Lower lobe of right lung (tissue), 2 donors: ENCODE measurements at regions not wholly inside any gene's neighbourhood (a gene's known extent, or its start where the extent isn't known, plus 50 kb on each side); places are given as distances from the start of the nearest gene placed in this dataset.

Experiments used
- ATAC-seq, 2 donors: fragments of 200-7000 bp; cut with Tn5 transposase; one replicate each; pipeline ENCODE4 v1.9.1; 2020 to 2022; ENCODE audit warnings: mild to moderate bottlenecking in 2 of 2, moderate library complexity in 2 of 2
- DNase-seq: peaks from one replicate; pipeline ENCODE4 v3.0.0-alpha.2; 2020
- H3K27ac ChIP-seq: fragments of 200-600 bp; one replicate; pipeline ENCODE4 v1.8.0; 2022
- H3K27me3 ChIP-seq: fragments of 200-600 bp; one replicate; pipeline ENCODE4 v1.8.0; 2022; ENCODE audit warnings: low read depth
- H3K36me3 ChIP-seq: fragments of 200-600 bp; one replicate; pipeline ENCODE4 v1.8.0; 2022; ENCODE audit warnings: mild to moderate bottlenecking
- H3K4me1 ChIP-seq: fragments of 200-600 bp; one replicate; pipeline ENCODE4 v1.8.0; 2022
- H3K4me3 ChIP-seq: fragments of 200-600 bp; one replicate; pipeline ENCODE4 v1.8.0; 2022; ENCODE audit warnings: mild to moderate bottlenecking
- H3K9me3 ChIP-seq: fragments of 200-600 bp; one replicate; pipeline ENCODE4 v1.8.0; 2022
- intact Hi-C: fragments of 100-400 bp; cut with DNase I; formaldehyde crosslinking; loops from one replicate; pipeline ENCODE4 v1.11.0; 2022
- TF ChIP-seq, protein P1 (sequence below): fragments of 200-600 bp; IDR thresholded peaks from one replicate; pipeline ENCODE4 v1.8.0; 2022; ENCODE audit warnings: antibody characterized with exemption, mild to moderate bottlenecking
- donor health status: DM: no; HTN: yes; CAD: no; lungs with severe emphysema.

DNA sequence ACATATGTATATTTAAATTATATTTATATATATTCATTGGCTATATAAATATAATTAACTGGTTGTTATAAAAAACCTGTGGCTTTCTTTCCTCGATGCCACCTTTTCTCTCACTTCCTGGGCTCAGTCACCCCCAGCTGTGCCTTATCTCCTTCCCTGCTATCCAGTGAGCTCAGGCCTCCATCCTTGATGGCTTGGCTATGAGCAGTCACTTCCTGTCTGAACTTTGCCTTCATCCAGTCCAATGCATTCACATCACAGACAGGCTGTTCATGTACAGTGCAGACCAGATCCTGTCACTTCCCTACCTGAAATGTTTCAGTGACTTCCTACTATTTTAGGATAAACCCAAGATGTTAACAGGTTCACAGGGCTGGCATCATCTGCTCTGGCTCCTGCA lies 115.3 kb upstream of the PRB2 start:
- Histone ChIP-seq H3K36me3 (no peaks in the 10 kb centered on the region), H3K27ac (no peak overlapping the region), H3K9me3 (no peaks in the 10 kb centered on the region), H3K4me3 (no peak overlapping the region), H3K27me3 (no peaks in the 10 kb centered on the region), H3K4me1 (no peaks in the 10 kb centered on the region)
- no peak for ATAC-seq
- intact Hi-C loops, result no loop called here
- no peak for DNase-seq
- TF ChIP-seq, protein P1, sequence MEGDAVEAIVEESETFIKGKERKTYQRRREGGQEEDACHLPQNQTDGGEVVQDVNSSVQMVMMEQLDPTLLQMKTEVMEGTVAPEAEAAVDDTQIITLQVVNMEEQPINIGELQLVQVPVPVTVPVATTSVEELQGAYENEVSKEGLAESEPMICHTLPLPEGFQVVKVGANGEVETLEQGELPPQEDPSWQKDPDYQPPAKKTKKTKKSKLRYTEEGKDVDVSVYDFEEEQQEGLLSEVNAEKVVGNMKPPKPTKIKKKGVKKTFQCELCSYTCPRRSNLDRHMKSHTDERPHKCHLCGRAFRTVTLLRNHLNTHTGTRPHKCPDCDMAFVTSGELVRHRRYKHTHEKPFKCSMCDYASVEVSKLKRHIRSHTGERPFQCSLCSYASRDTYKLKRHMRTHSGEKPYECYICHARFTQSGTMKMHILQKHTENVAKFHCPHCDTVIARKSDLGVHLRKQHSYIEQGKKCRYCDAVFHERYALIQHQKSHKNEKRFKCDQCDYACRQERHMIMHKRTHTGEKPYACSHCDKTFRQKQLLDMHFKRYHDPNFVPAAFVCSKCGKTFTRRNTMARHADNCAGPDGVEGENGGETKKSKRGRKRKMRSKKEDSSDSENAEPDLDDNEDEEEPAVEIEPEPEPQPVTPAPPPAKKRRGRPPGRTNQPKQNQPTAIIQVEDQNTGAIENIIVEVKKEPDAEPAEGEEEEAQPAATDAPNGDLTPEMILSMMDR, result no peak

DNA sequence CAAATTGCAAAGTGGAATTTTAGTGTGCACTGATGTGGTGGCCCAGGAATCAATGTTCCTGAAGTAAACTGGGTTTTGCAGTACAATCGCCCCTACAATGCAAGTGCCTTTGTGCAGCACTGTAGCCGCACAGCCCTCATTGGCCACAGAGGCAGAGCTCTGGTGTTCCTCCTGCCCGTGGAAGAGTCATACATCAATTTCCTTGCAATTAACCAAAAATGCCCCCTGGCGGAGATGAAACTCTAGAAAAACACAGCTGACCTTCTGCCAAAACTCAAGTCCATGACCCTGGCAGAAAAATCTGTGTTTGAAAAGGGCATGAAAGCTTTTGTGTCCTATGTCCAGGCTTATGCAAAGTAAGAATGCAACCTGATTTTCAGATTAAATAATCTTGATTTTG lies 117.9 kb upstream of the PRB2 start:
- ATAC-seq, result no peak
- intact Hi-C loops, result no loop called here
- Histone ChIP-seq H3K36me3 (no peaks in the 10 kb centered on the region), H3K27me3 (no peaks in the 10 kb centered on the region), H3K4me3 (no peak overlapping the region), H3K4me1 (no peaks in the 10 kb centered on the region), H3K9me3 (no peaks in the 10 kb centered on the region), H3K27ac (no peak overlapping the region)
- TF ChIP-seq, protein P1, result no peak
- no peak for DNase-seq

DNA sequence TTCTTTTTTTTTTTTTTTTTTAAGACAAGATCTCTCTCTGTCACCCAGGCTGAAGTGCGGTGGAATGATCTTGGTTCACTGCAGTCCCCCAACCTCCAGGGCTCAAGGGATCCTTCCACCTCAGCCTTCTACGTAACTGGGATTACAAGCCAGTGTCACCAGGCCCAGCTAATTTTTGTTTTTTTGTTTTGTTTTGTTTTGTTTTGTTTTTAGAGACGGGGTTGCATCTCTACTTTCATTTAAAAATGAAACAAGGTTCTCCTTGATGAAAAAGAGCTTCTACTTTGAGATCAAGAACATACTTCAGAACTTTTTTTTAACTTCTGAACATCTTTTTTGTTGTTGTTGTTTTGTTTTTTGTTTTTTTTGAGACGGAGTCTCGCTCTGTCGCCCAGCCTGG lies 121.7 kb upstream of the PRB2 start:
- no peak overlapping the region for H3K4me3 ChIP-seq
- H3K4me1 ChIP-seq, result no peaks in the 10 kb centered on the region
- no peak overlapping the region for H3K27ac ChIP-seq
- ATAC-seq, result no peak
- DNase-seq, result no peak
- intact Hi-C loops, result no loop called here
- H3K9me3 ChIP-seq, result no peaks in the 10 kb centered on the region
- TF ChIP-seq, protein P1, result no peak
- H3K27me3 ChIP-seq, result no peaks in the 10 kb centered on the region
- no peaks in the 10 kb centered on the region for H3K36me3 ChIP-seq

DNA sequence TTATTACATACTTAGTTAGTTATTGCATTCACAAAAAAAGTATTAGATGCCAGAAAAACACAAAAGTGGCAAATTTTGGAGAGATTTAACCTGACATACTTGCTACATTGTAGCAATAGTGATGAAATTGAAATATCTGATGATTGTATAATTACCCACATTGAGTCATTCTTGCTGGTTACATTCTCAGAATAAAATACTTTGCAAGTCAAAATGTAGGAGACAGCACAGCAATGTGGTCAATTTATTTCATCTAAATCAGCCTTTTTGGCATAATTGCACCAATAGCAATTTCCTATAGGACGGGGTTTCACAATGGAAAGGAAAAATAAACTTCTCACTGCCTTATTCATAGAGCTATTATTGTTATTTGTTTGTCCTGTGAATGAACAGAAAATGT lies 125.0 kb upstream of the ETV6 start:
- ATAC-seq, result no peak
- Histone ChIP-seq H3K4me1 (no peaks in the 10 kb centered on the region), H3K9me3 (no peaks in the 10 kb centered on the region)

DNA sequence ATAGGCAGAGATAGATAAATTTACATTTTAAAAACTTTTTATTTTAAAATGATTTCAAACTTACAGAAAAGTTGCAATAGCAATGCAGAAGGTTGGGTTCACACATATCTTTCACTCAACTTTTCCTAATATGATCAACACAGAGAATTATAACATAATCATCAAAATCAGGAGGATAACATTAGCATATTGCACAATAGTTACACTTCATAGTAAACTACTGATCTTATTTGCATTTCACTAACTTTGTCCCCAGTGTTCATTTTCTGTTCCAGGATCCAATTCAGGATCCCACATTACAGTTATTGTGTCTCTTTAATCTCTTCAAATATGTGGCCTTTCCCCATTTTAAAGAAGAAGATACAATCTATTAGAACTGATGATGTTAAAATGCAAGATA lies 115.4 kb upstream of the ETV6 start:
- TF ChIP-seq, protein P1, result no peak
- Histone ChIP-seq H3K4me1 (no peaks in the 10 kb centered on the region), H3K27ac (no peak overlapping the region), H3K4me3 (no peak overlapping the region), H3K27me3 (no peaks in the 10 kb centered on the region), H3K9me3 (no peaks in the 10 kb centered on the region), H3K36me3 (no peaks in the 10 kb centered on the region)
- ATAC-seq (no peak), DNase-seq (no peak)
- intact Hi-C loops, result no loop called here

More for the DNA sequence above, 125.0 kb upstream of the ETV6 start:
- H3K4me3 ChIP-seq, result no peak overlapping the region
- intact Hi-C loops, result no loop called here
- no peak for DNase-seq
- H3K27me3 ChIP-seq, result no peaks in the 10 kb centered on the region
- TF ChIP-seq, protein P1, result no peak
- no peaks in the 10 kb centered on the region for H3K36me3 ChIP-seq
- no peak overlapping the region for H3K27ac ChIP-seq

DNA sequence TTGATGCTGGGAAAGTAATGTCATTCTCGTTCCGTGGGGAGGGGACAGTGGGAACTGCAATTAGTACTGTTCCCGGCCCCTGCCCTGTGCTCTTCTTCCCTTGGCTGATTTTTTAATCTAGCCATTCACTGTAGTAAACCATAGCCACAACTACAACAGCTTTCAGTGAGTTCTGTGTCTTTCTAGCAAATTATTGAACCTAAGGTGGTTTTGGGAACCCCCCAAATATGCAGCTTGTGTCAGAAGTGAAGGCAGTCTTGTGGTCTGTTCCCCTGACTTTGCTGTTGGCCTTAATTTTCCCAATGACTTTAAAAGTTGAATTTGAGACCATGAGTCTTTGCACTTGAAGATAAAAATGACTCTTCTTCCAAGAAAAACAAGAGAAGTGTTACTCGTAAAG lies 114.3 kb upstream of the ETV6 start:
- Histone ChIP-seq H3K9me3 (no peaks in the 10 kb centered on the region), H3K36me3 (no peaks in the 10 kb centered on the region), H3K4me3 (no peak overlapping the region), H3K27me3 (no peaks in the 10 kb centered on the region), H3K4me1 (no peaks in the 10 kb centered on the region), H3K27ac (no peak overlapping the region)
- TF ChIP-seq, protein P1, result no peak
- intact Hi-C loops, result no loop called here
- ATAC-seq, result no peak
- DNase-seq, result no peak
